ENCODE measurements at regions not wholly inside any gene's neighbourhood (a gene's known extent, or its start where the extent isn't known, plus 50 kb on each side); places are given as distances from the start of the nearest gene placed in this dataset.

DNA sequence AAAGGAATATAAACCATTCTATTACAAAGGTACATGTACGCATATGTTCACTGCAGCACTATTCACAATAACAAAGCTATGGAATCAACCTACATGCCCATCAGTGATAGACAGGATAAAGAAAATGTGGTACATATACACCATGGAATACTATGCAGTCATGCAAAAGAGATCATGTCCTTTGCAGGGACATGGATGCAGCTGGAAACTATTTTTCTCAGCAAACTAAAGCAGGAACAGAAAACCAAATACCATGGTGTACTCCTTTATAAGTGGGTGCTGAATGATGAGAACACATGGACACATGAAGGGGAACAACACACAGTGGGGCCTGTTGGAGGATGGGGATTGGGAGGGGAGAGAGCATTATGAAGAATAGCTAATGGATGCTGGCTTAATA, 104.6 kb upstream of the CENPW start:
- no peak for TF ChIP-seq POLR2A (IDR thresholded peaks at IDR 0.05)
- TF ChIP-seq, protein P1, sequence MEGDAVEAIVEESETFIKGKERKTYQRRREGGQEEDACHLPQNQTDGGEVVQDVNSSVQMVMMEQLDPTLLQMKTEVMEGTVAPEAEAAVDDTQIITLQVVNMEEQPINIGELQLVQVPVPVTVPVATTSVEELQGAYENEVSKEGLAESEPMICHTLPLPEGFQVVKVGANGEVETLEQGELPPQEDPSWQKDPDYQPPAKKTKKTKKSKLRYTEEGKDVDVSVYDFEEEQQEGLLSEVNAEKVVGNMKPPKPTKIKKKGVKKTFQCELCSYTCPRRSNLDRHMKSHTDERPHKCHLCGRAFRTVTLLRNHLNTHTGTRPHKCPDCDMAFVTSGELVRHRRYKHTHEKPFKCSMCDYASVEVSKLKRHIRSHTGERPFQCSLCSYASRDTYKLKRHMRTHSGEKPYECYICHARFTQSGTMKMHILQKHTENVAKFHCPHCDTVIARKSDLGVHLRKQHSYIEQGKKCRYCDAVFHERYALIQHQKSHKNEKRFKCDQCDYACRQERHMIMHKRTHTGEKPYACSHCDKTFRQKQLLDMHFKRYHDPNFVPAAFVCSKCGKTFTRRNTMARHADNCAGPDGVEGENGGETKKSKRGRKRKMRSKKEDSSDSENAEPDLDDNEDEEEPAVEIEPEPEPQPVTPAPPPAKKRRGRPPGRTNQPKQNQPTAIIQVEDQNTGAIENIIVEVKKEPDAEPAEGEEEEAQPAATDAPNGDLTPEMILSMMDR (IDR thresholded peaks at IDR 0.05): no peak

Data from uterus (tissue), 2 donors.